ENCODE measurements at regions not wholly inside any gene's neighbourhood (a gene's known extent, or its start where the extent isn't known, plus 50 kb on each side); places are given as distances from the start of the nearest gene placed in this dataset.
"Not testable (repeated sequence)": the region's sequence is repeated elsewhere in the genome, so short reads cannot be mapped to it uniquely, and the experiment has no call there.

DNA sequence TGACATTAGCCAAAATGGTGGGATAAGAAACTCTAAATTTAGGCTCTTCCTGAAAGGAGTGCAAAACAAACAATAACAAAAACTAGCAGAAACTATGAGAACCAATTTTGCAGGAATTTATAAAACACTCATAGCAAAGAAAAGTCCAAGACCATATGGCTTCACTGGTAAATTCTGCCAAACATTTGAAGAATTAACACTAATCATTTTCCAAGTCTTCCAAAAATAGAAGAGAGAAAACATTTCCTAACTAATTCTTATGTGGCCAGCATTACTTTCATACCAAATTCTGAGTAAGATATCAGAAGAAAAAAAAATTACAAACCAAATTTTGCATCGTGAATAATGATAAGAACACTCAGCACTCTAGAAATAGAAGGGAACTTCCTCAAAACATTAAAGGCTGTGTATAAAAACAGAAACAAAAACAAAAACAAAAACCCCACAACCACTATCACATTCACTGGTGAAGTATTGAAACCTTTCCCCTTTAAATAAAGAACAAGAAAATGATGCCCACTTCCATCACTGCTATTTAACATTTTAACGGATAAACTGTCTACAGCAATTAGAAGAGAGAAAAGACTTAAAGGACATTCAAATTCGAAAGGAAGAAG lies 524.3 kb upstream of the GALNTL6 start:
- H3K9me3 Mint-ChIP-seq, result no peaks in the 10 kb centered on the region
- H3K27ac Mint-ChIP-seq, result no peak overlapping the region
- H3K4me1 Mint-ChIP-seq (ENCODE audit: low read depth), result no peaks in the 10 kb centered on the region
- H3K4me3 Mint-ChIP-seq, result no peak overlapping the region
- no peaks in the 10 kb centered on the region for H3K27me3 Mint-ChIP-seq (ENCODE audit: low read depth)
- H3K36me3 Mint-ChIP-seq (ENCODE audit: low read depth), result no peaks in the 10 kb centered on the region

GRCh38 chr4:171281359-171281758 lies 531.8 kb upstream of the GALNTL6 start:
- Mint-ChIP-seq H3K4me3 (no peak overlapping the region), H3K27ac (no peak overlapping the region), H3K36me3 (ENCODE audit: low read depth) (no peaks in the 10 kb centered on the region), H3K4me1 (ENCODE audit: low read depth) (no peaks in the 10 kb centered on the region), H3K27me3 (ENCODE audit: low read depth) (no peaks in the 10 kb centered on the region), H3K9me3 (no peaks in the 10 kb centered on the region)

DNA sequence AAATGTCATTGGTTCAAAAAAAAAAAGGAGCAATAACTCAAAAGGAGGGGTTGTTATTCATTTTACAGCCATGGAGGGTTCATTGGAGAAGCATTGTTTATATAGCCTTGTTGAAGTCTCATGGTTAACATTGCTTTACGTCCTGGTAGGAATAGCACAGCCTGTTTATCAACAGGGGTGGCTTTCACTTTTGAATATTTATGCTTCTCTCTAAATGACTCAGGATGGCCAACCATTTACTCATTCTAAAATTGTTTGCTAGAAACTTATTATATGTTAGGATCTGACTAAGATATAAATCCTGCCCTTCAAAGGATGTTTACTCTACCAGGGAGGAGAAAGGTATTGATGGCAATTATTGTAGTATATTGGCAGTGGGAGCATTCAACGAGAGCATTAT lies 534.1 kb upstream of the GALNTL6 start:
- Mint-ChIP-seq H3K27ac (no peak overlapping the region), H3K4me1 (ENCODE audit: low read depth) (no peaks in the 10 kb centered on the region), H3K9me3 (no peaks in the 10 kb centered on the region), H3K36me3 (ENCODE audit: low read depth) (no peaks in the 10 kb centered on the region), H3K4me3 (no peak overlapping the region), H3K27me3 (ENCODE audit: low read depth) (no peaks in the 10 kb centered on the region)

DNA sequence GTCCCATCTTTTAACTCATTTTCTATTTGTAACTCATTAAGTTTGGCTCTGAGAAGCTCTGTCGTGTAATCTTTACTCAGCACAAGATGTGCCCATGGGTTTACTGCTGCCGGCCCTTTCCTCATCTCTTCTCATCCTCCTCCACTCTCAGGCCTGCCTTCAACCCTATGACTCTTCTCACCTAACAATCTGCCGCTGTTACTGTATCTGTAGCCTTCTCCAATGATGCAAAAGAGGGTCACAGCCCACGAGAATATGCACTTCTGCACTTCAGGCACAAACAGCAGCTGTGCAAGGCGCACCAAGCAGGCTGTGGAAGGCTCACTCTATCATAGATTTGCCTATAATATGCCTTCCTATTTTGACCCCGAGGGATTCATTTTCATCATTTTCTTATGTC lies 546.5 kb upstream of the GALNTL6 start:
- Mint-ChIP-seq H3K36me3 (ENCODE audit: low read depth) (no peaks in the 10 kb centered on the region), H3K27me3 (ENCODE audit: low read depth) (no peaks in the 10 kb centered on the region), H3K4me1 (ENCODE audit: low read depth) (no peaks in the 10 kb centered on the region), H3K9me3 (no peaks in the 10 kb centered on the region), H3K27ac (no peak overlapping the region), H3K4me3 (no peak overlapping the region)

GRCh38 chr4:171265190-171265818 lies 547.9 kb upstream of the GALNTL6 start:
- H3K4me1 Mint-ChIP-seq (ENCODE audit: low read depth), result no peaks in the 10 kb centered on the region
- H3K27ac Mint-ChIP-seq, result no peak overlapping the region
- no peak overlapping the region for H3K4me3 Mint-ChIP-seq

GRCh38 chr4:171256223-171256622 lies 557.0 kb upstream of the GALNTL6 start:
- Mint-ChIP-seq H3K9me3 (peaks cover 21% of the 10 kb centered on the region), H3K27ac (no peak overlapping the region), H3K36me3 (ENCODE audit: low read depth) (no peaks in the 10 kb centered on the region), H3K4me1 (ENCODE audit: low read depth) (no peaks in the 10 kb centered on the region), H3K27me3 (ENCODE audit: low read depth) (no peaks in the 10 kb centered on the region), H3K4me3 (no peak overlapping the region)

More at GRCh38 chr4:171265190-171265818, 547.9 kb upstream of the GALNTL6 start:
- Mint-ChIP-seq H3K9me3 (peaks cover 11% of the 10 kb centered on the region), H3K36me3 (ENCODE audit: low read depth) (no peaks in the 10 kb centered on the region), H3K27me3 (ENCODE audit: low read depth) (no peaks in the 10 kb centered on the region)

DNA sequence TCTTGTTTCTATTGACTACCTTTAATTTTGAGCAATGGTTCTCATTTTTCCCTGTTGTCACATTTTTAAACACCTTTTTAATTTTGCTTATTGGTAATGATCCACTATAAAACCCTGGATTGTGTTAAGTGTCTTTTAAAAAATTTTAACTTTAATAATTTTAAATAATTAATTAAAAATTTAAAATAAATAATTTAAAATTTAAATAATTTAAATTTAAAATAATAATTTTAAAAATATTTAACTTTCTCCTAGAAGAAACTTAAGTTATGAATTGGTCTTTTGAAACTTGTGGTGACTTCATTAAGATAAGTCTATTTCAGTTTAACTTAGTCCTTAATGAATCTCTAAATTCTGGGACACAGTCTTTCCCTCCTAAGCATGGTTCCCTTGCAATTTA lies 566.3 kb upstream of the GALNTL6 start:
- Mint-ChIP-seq H3K27ac (no peak overlapping the region), H3K9me3 (peaks cover 12% of the 10 kb centered on the region), H3K36me3 (ENCODE audit: low read depth) (no peaks in the 10 kb centered on the region), H3K27me3 (ENCODE audit: low read depth) (no peaks in the 10 kb centered on the region), H3K4me3 (no peak overlapping the region), H3K4me1 (ENCODE audit: low read depth) (no peaks in the 10 kb centered on the region)

- no peaks in the 10 kb centered on the region for H3K4me1 Mint-ChIP-seq (ENCODE audit: low read depth)
Measured at GRCh38 chr4:171242831-171243230, 570.4 kb upstream of the GALNTL6 start.

DNA sequence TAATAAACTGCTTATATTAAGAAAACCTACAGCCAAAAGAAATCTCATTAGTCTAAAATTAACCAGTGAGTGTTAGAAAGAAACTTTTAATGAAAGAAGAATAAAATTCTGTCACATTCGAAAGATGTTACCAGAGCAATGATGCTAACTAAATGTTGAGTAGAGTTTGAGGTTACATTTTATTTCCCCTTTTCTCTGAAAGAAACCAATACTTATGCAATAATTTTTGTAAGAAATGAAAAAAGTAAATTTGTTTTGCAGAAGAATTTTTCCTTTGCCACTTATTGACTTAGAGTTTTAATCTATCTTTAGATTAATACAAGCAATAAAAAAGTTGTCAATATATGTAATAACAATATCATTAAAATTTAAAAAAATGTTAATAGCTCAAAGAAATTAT lies 574.0 kb upstream of the GALNTL6 start:
- Mint-ChIP-seq H3K9me3 (no peaks in the 10 kb centered on the region), H3K4me1 (ENCODE audit: low read depth) (no peaks in the 10 kb centered on the region), H3K4me3 (no peak overlapping the region), H3K36me3 (ENCODE audit: low read depth) (no peaks in the 10 kb centered on the region), H3K27me3 (ENCODE audit: low read depth) (no peaks in the 10 kb centered on the region), H3K27ac (no peak overlapping the region)

More at GRCh38 chr4:171242831-171243230, 570.4 kb upstream of the GALNTL6 start:
- no peaks in the 10 kb centered on the region for H3K36me3 Mint-ChIP-seq (ENCODE audit: low read depth)
- no peak overlapping the region for H3K27ac Mint-ChIP-seq
- no peaks in the 10 kb centered on the region for H3K27me3 Mint-ChIP-seq (ENCODE audit: low read depth)
- H3K9me3 Mint-ChIP-seq, result no peaks in the 10 kb centered on the region
- no peak overlapping the region for H3K4me3 Mint-ChIP-seq

GRCh38 chr4:171235521-171235920 lies 577.7 kb upstream of the GALNTL6 start:
- H3K27ac Mint-ChIP-seq, result no peak overlapping the region
- no peaks in the 10 kb centered on the region for H3K9me3 Mint-ChIP-seq
- no peaks in the 10 kb centered on the region for H3K4me1 Mint-ChIP-seq (ENCODE audit: low read depth)
- H3K4me3 Mint-ChIP-seq, result no peak overlapping the region
- H3K27me3 Mint-ChIP-seq (ENCODE audit: low read depth), result no peaks in the 10 kb centered on the region
- H3K36me3 Mint-ChIP-seq (ENCODE audit: low read depth), result no peaks in the 10 kb centered on the region

DNA sequence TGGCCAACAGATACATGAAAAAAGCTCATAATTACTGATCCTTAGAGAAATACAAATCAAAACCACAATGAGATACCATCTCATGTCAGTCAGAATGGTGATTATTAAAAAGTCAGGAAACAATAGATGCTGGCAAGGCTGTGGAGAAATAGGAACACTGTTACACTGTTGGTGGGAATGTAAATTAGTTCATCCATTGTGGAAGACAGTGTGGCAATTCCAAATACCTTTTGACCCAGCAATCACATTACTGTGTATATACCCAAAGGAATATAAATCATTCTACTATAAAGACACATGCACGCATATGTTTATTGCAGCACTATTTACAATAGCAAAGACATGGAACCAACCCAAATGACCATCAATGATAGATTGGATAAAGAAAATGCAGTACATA lies 583.9 kb upstream of the GALNTL6 start:
- not testable (repeated sequence) for H3K9me3 Mint-ChIP-seq; H3K27ac Mint-ChIP-seq; H3K4me1 Mint-ChIP-seq (ENCODE audit: low read depth); H3K36me3 Mint-ChIP-seq (ENCODE audit: low read depth); H3K4me3 Mint-ChIP-seq; H3K27me3 Mint-ChIP-seq (ENCODE audit: low read depth)

- Mint-ChIP-seq H3K36me3 (ENCODE audit: low read depth) (no peaks in the 10 kb centered on the region), H3K9me3 (peaks cover 8% of the 10 kb centered on the region), H3K27ac (no peak overlapping the region), H3K4me1 (ENCODE audit: low read depth) (no peaks in the 10 kb centered on the region), H3K4me3 (no peak overlapping the region), H3K27me3 (ENCODE audit: low read depth) (no peaks in the 10 kb centered on the region)
Measured at GRCh38 chr4:171221181-171221580, 592.0 kb upstream of the GALNTL6 start.

- Mint-ChIP-seq H3K4me3 (no peak overlapping the region), H3K27ac (no peak overlapping the region), H3K27me3 (ENCODE audit: low read depth) (no peaks in the 10 kb centered on the region), H3K36me3 (ENCODE audit: low read depth) (no peaks in the 10 kb centered on the region), H3K9me3 (peaks cover 3% of the 10 kb centered on the region), H3K4me1 (ENCODE audit: low read depth) (no peaks in the 10 kb centered on the region)
Measured at GRCh38 chr4:171203425-171203824, 609.8 kb upstream of the GALNTL6 start.

DNA sequence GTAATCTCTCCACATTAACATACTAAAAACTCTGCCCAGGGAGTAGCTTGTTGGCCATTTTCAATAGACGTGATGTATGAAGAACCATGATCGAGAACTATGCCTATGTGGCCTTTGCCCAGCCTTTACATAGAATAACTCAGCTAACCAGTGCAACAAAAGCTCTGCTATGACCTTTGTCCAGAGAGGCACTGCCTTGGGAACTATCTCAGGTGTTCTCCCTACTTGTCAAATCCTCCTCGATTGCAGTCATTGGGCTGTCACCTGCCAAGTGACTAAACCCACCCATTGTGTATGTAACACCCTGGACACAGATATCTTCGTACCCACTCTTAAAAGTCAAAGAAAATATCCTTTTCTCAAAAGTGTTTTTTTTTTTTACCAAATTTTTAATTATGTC lies 610.3 kb upstream of the GALNTL6 start:
- Mint-ChIP-seq H3K4me3 (no peak overlapping the region), H3K27me3 (ENCODE audit: low read depth) (no peaks in the 10 kb centered on the region), H3K4me1 (ENCODE audit: low read depth) (no peaks in the 10 kb centered on the region), H3K27ac (no peak overlapping the region), H3K36me3 (ENCODE audit: low read depth) (no peaks in the 10 kb centered on the region), H3K9me3 (peaks cover 3% of the 10 kb centered on the region)

- Mint-ChIP-seq H3K4me3 (no peak overlapping the region), H3K9me3 (no peaks in the 10 kb centered on the region), H3K36me3 (ENCODE audit: low read depth) (no peaks in the 10 kb centered on the region), H3K4me1 (ENCODE audit: low read depth) (no peaks in the 10 kb centered on the region), H3K27ac (no peak overlapping the region), H3K27me3 (ENCODE audit: low read depth) (no peaks in the 10 kb centered on the region)
Measured at GRCh38 chr4:171186700-171187099, 626.5 kb upstream of the GALNTL6 start.

Measured in T-helper 1 cell treated with Interleukin-12 subunit alpha and Interleukin-12 subunit beta and Interleukin-4 antibody, amounts not matched to agents 30 μg/mL and 1 μg/mL, for 36 hours (primary cell).